GM23338 (cell line): ENCODE measurements at regions not wholly inside any gene's neighbourhood (a gene's known extent, or its start where the extent isn't known, plus 50 kb on each side); places are given as distances from the start of the nearest gene placed in this dataset.

Experiments
- ATAC-seq: fragments of 200-7000 bp; cut with Tn5 transposase; 3 replicates; pipeline ENCODE4 v1.9.1; 2020
- DNase-seq: peaks from one replicate; pipeline ENCODE4 v3.0.0-alpha.2; 2015; ENCODE audit warnings: low spot score
- H2AFZ ChIP-seq: fragments of 200-600 bp; sonication (generic); 2 replicates; pipeline ENCODE4 v1.8.0; 2016; ENCODE audit warnings: antibody characterized with exemption, mild to moderate bottlenecking, moderate library complexity
- H3F3A ChIP-seq: fragments of 200-600 bp; sonication (generic); replicated peaks from 2 replicates; pipeline ENCODE4 v1.8.0; 2017; ENCODE audit warnings: antibody characterized with exemption, mixed run types, low read depth
- H3K27ac ChIP-seq: fragments of 200-600 bp; sonication (generic); 2 replicates; pipeline ENCODE4 v1.6.1; 2016; ENCODE audit warnings: low read depth
- H3K27me3 ChIP-seq: fragments of 200-600 bp; sonication (generic); 2 replicates; pipeline ENCODE4 v1.8.0; 2016; ENCODE audit warnings: mild to moderate bottlenecking, mixed run types, moderate library complexity; ENCODE audit not compliant: insufficient read depth
- H3K36me3 ChIP-seq: fragments of 200-600 bp; sonication (generic); 2 replicates; pipeline ENCODE4 v1.8.0; 2016; ENCODE audit warnings: mild to moderate bottlenecking; ENCODE audit not compliant: insufficient read depth
- H3K4me1 ChIP-seq: fragments of 200-600 bp; sonication (generic); 2 replicates; pipeline ENCODE4 v1.8.0; 2016; ENCODE audit warnings: mild to moderate bottlenecking, moderate library complexity; ENCODE audit not compliant: insufficient read depth
- H3K4me2 ChIP-seq: fragments of 200-600 bp; sonication (generic); 2 replicates; pipeline ENCODE4 v1.7.1; 2017; ENCODE audit warnings: mixed run types
- H3K4me3 ChIP-seq: fragments of 200-600 bp; sonication (generic); 2 replicates; pipeline ENCODE4 v1.6.1; 2016; ENCODE audit warnings: mixed run types
- H3K79me2 ChIP-seq: fragments of 200-600 bp; sonication (generic); replicated peaks from 2 replicates; pipeline ENCODE4 v1.8.0; 2017; ENCODE audit warnings: mild to moderate bottlenecking; ENCODE audit not compliant: insufficient read depth
- H3K9me2 ChIP-seq: fragments of 200-600 bp; sonication (generic); 2 replicates; pipeline ENCODE4 v1.8.0; 2017; ENCODE audit not compliant: insufficient read depth
- H4K20me1 ChIP-seq: fragments of 200-600 bp; sonication (generic); replicated peaks from 2 replicates; pipeline ENCODE4 v1.8.0; 2017; ENCODE audit warnings: mild to moderate bottlenecking; ENCODE audit not compliant: insufficient read depth
- H3K27ac Mint-ChIP-seq: 2 replicates; pipeline ENCODE4 v1.8.0; 2020; ENCODE audit warnings: inconsistent platforms, mild to moderate bottlenecking, moderate library complexity, mixed read lengths
- H3K27me3 Mint-ChIP-seq: 3 replicates; pipeline ENCODE4 v1.8.0; 2022; ENCODE audit warnings: low read depth, mild to moderate bottlenecking, moderate library complexity, mixed read lengths, inconsistent platforms; ENCODE audit not compliant: insufficient read depth, poor library complexity
- H3K36me3 Mint-ChIP-seq: 3 replicates; pipeline ENCODE4 v1.8.0; 2021; ENCODE audit warnings: low read depth, mild to moderate bottlenecking, inconsistent platforms, moderate library complexity, mixed read lengths
- H3K4me1 Mint-ChIP-seq: 3 replicates; pipeline ENCODE4 v1.8.0; 2020; ENCODE audit warnings: mild to moderate bottlenecking, inconsistent platforms, mixed read lengths
- H3K4me3 Mint-ChIP-seq: 3 replicates; pipeline ENCODE4 v1.8.0; 2021; ENCODE audit warnings: moderate library complexity, mild to moderate bottlenecking, inconsistent platforms, mixed read lengths
- H3K9me3 Mint-ChIP-seq: 3 replicates; pipeline ENCODE4 v1.8.0; 2020; ENCODE audit warnings: moderate library complexity, mild to moderate bottlenecking, inconsistent platforms, mixed read lengths
- CREB1 ChIP-seq: fragments of 250-450 bp; sonication (Bioruptor Pico); IDR thresholded peaks from 2 replicates; pipeline ENCODE4 v1.5.0; 2020; ENCODE audit warnings: low read depth, mild to moderate bottlenecking, moderate library complexity
- EZH2 ChIP-seq: fragments of 200-600 bp; sonication (generic); IDR thresholded peaks from one replicate; pipeline ENCODE4 v1.8.0; 2017; ENCODE audit warnings: antibody characterized with exemption, mild to moderate bottlenecking, low read depth; ENCODE audit not compliant: unreplicated experiment
- EZH2phosphoT487 ChIP-seq: fragments of 200-600 bp; sonication (generic); IDR thresholded peaks from one replicate; pipeline ENCODE4 v1.8.1; 2018; ENCODE audit warnings: antibody characterized with exemption; ENCODE audit not compliant: unreplicated experiment
- JUNB ChIP-seq: IDR thresholded peaks from one replicate; pipeline ENCODE4 v1.6.1; 2016; ENCODE audit warnings: antibody characterized with exemption; ENCODE audit not compliant: unreplicated experiment
- ZNF114 ChIP-seq: fragments of 250-450 bp; sonication (Bioruptor Pico); IDR thresholded peaks from 2 replicates; pipeline ENCODE4 v1.5.0; 2020; ENCODE audit warnings: mild to moderate bottlenecking, moderate library complexity
- ZNF331 ChIP-seq: fragments of 250-450 bp; sonication (Bioruptor Pico); IDR thresholded peaks from 2 replicates; pipeline ENCODE4 v1.5.0; 2020; ENCODE audit warnings: low read depth, mild to moderate bottlenecking, moderate library complexity
- TF ChIP-seq, protein P1 (sequence below), 2 experiments: fragments of 200-600 bp in 1 of 2; sonication (generic) in 1 of 2; conservative IDR thresholded peaks; 2 replicates each; pipeline versions ENCODE4 v1.5.1 to v1.6.1; 2016 to 2017; ENCODE audit warnings: antibody characterized with exemption in 2 of 2, low read depth in 2 of 2, mild to moderate bottlenecking in 2 of 2, moderate library complexity in 1 of 2
- TF ChIP-seq, protein P2 (sequence below): IDR thresholded peaks from one replicate; pipeline ENCODE4 v1.6.1; 2018; ENCODE audit warnings: antibody characterized with exemption; ENCODE audit not compliant: unreplicated experiment

DNA sequence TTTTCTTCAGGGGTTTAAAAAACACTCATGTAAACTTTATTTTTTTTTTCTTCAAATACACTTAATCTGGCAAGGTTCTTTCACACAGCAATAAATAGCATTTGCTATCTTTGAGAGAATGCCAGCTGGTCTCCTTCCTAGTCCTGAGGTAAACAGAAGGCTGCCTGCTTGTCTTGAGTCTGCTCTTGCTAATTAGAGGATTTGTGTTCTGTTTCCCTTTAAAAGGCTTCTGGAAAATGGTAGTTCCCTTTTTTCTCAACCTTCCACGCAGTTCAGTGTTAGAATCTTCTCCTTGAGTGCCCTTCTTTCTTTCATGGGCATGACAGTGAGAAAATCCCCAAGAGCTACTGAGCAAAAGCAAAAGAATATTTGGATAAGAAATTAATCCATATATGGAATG lies 92.3 kb upstream of the DCN start (continued):
- TF ChIP-seq, protein P1, sequence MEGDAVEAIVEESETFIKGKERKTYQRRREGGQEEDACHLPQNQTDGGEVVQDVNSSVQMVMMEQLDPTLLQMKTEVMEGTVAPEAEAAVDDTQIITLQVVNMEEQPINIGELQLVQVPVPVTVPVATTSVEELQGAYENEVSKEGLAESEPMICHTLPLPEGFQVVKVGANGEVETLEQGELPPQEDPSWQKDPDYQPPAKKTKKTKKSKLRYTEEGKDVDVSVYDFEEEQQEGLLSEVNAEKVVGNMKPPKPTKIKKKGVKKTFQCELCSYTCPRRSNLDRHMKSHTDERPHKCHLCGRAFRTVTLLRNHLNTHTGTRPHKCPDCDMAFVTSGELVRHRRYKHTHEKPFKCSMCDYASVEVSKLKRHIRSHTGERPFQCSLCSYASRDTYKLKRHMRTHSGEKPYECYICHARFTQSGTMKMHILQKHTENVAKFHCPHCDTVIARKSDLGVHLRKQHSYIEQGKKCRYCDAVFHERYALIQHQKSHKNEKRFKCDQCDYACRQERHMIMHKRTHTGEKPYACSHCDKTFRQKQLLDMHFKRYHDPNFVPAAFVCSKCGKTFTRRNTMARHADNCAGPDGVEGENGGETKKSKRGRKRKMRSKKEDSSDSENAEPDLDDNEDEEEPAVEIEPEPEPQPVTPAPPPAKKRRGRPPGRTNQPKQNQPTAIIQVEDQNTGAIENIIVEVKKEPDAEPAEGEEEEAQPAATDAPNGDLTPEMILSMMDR (conservative IDR thresholded peaks at IDR 0.05; ENCODE audit: low read depth in 2 of 2) = no peak
- no peak for TF ChIP-seq ZNF114 (CRISPR knock-in tag)
- TF ChIP-seq, protein P2, sequence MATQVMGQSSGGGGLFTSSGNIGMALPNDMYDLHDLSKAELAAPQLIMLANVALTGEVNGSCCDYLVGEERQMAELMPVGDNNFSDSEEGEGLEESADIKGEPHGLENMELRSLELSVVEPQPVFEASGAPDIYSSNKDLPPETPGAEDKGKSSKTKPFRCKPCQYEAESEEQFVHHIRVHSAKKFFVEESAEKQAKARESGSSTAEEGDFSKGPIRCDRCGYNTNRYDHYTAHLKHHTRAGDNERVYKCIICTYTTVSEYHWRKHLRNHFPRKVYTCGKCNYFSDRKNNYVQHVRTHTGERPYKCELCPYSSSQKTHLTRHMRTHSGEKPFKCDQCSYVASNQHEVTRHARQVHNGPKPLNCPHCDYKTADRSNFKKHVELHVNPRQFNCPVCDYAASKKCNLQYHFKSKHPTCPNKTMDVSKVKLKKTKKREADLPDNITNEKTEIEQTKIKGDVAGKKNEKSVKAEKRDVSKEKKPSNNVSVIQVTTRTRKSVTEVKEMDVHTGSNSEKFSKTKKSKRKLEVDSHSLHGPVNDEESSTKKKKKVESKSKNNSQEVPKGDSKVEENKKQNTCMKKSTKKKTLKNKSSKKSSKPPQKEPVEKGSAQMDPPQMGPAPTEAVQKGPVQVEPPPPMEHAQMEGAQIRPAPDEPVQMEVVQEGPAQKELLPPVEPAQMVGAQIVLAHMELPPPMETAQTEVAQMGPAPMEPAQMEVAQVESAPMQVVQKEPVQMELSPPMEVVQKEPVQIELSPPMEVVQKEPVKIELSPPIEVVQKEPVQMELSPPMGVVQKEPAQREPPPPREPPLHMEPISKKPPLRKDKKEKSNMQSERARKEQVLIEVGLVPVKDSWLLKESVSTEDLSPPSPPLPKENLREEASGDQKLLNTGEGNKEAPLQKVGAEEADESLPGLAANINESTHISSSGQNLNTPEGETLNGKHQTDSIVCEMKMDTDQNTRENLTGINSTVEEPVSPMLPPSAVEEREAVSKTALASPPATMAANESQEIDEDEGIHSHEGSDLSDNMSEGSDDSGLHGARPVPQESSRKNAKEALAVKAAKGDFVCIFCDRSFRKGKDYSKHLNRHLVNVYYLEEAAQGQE = no peak
- no peak for TF ChIP-seq ZNF331 (CRISPR knock-in tag)
- no peak for TF ChIP-seq JUNB

DNA sequence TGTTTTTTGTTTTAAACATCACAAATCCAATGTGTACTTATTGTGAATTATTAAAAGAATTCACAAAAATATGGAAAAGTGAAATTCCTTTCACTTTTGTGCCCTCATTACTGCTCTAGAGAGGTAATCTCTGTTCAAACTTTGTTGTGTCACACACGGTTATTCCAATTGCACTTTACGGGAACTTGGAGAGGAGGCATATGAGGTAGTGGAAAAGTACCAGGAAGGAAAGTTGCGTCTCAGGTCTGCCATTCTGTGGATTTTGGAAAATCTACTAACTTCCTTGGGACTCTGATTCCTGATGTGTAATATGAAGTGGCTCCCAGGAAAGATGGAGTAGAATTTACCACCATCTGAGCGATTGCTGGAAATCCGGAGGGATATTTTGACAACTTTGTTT lies 90.9 kb upstream of the DCN start:
- Histone ChIP-seq H3K4me1 (peaks cover 21% of the 10 kb centered on the region), H3K27ac (no peak overlapping the region), H3K79me2 (no peaks in the 10 kb centered on the region), H3K4me3 (no peak overlapping the region), H4K20me1 (no peaks in the 10 kb centered on the region), H3K4me2 (peak overlapping the region; percentile 0; the same call in 1 of the 2 replicates), H3K36me3 (no peaks in the 10 kb centered on the region), H3F3A (no peaks in the 10 kb centered on the region), H2AFZ (peak overlapping the region; percentile 60), H3K9me2 (no peaks in the 10 kb centered on the region), H3K27me3 (no peaks in the 10 kb centered on the region)
- Mint-ChIP-seq H3K4me3 (no peak overlapping the region), H3K27ac (peak overlapping the region; percentile 90), H3K27me3 (no peaks in the 10 kb centered on the region), H3K4me1 (peaks cover 43% of the 10 kb centered on the region), H3K36me3 (no peaks in the 10 kb centered on the region), H3K9me3 (no peaks in the 10 kb centered on the region)
- ATAC-seq = no peak
- DNase-seq = peak; percentile 20
- TF ChIP-seq CREB1 (CRISPR knock-in tag) (no peak), EZH2phosphoT487 (no peak), EZH2 (no peak), ZNF331 (CRISPR knock-in tag) (no peak), ZNF114 (CRISPR knock-in tag) (no peak)
- TF ChIP-seq, protein P1 (conservative IDR thresholded peaks at IDR 0.05; ENCODE audit: low read depth in 2 of 2) = no peak
- TF ChIP-seq, protein P2 = no peak
